Astrocyte (in vitro differentiated cells and primary cell): ENCODE measurements at regions not wholly inside any gene's neighbourhood (a gene's known extent, or its start where the extent isn't known, plus 50 kb on each side); places are given as distances from the start of the nearest gene placed in this dataset.

ENCODE experiments used
- DNase-seq: peaks from one replicate; pipeline ENCODE4 v3.0.0-alpha.2; 2010; ENCODE audit warnings: low read depth
- FAIRE-seq: peaks from 2 replicates; lab custom pipeline; 2011; peaks lifted over from hg19 to GRCh38; lab: Jason Lieb, UNC
- H2AFZ ChIP-seq: 2 replicates; pipeline ENCODE4 v1.6.0; 2012; ENCODE audit warnings: low read depth, low read length, inconsistent platforms
- H3K27ac ChIP-seq: 2 replicates; pipeline ENCODE4 v1.5.1; 2011; ENCODE audit warnings: low read depth, low read length, inconsistent platforms
- H3K27me3 ChIP-seq: 2 replicates; pipeline ENCODE4 v1.6.0; 2011; ENCODE audit warnings: low read length, inconsistent platforms; ENCODE audit not compliant: insufficient read depth
- H3K36me3 ChIP-seq: 2 replicates; pipeline ENCODE4 v1.5.1; 2011; ENCODE audit warnings: low read length, inconsistent platforms; ENCODE audit not compliant: insufficient read depth
- H3K4me1 ChIP-seq: 2 replicates; pipeline ENCODE4 v1.5.1; 2011; ENCODE audit warnings: low read length, inconsistent platforms; ENCODE audit not compliant: insufficient read depth
- H3K4me2 ChIP-seq: 2 replicates; pipeline ENCODE4 v1.6.0; 2012; ENCODE audit warnings: low read length, inconsistent platforms
- H3K4me3 ChIP-seq: 2 replicates; pipeline ENCODE4 v1.5.1; 2011; ENCODE audit warnings: low read depth, mild to moderate bottlenecking, low read length, inconsistent platforms; ENCODE audit not compliant: insufficient read depth
- H3K79me2 ChIP-seq: 2 replicates; pipeline ENCODE4 v1.6.0; 2012; ENCODE audit warnings: mild to moderate bottlenecking, low read length, inconsistent platforms; ENCODE audit not compliant: insufficient read depth
- H3K9ac ChIP-seq: 2 replicates; pipeline ENCODE4 v1.6.0; 2012; ENCODE audit warnings: mild to moderate bottlenecking, low read length, inconsistent platforms
- H3K9me3 ChIP-seq: 2 replicates; pipeline ENCODE4 v1.5.1; 2012; ENCODE audit warnings: low read depth, mild to moderate bottlenecking, low read length, inconsistent platforms; ENCODE audit not compliant: insufficient read depth
- H4K20me1 ChIP-seq: 2 replicates; pipeline ENCODE4 v1.6.0; 2012; ENCODE audit warnings: low read length, inconsistent platforms; ENCODE audit not compliant: insufficient read depth
- H3K27ac Mint-ChIP-seq: one replicate; pipeline ENCODE4 v1.8.0; 2021; ENCODE audit warnings: mild to moderate bottlenecking, mixed read lengths; ENCODE audit not compliant: unreplicated experiment
- H3K27me3 Mint-ChIP-seq: one replicate; pipeline ENCODE4 v1.8.0; 2021; ENCODE audit warnings: low read depth, mixed read lengths; ENCODE audit not compliant: unreplicated experiment
- H3K36me3 Mint-ChIP-seq: one replicate; pipeline ENCODE4 v1.8.0; 2021; ENCODE audit warnings: low read depth, mixed read lengths; ENCODE audit not compliant: unreplicated experiment
- H3K4me1 Mint-ChIP-seq: one replicate; pipeline ENCODE4 v1.8.0; 2021; ENCODE audit warnings: low read depth, mixed read lengths; ENCODE audit not compliant: unreplicated experiment
- H3K4me3 Mint-ChIP-seq: one replicate; pipeline ENCODE4 v1.8.0; 2021; ENCODE audit warnings: mild to moderate bottlenecking, moderate library complexity, mixed read lengths; ENCODE audit not compliant: unreplicated experiment
- H3K9me3 Mint-ChIP-seq: one replicate; pipeline ENCODE4 v1.8.0; 2021; ENCODE audit warnings: mild to moderate bottlenecking, mixed read lengths; ENCODE audit not compliant: unreplicated experiment
- EZH2 ChIP-seq: IDR thresholded peaks from 2 replicates; pipeline ENCODE4 v1.6.1; 2012; ENCODE audit warnings: mild to moderate bottlenecking, low read length, inconsistent platforms; ENCODE audit not compliant: insufficient read depth
- TF ChIP-seq, protein P1 (sequence below): IDR thresholded peaks from 2 replicates; pipeline ENCODE4 v1.5.1; 2011; ENCODE audit warnings: low read depth, mild to moderate bottlenecking, inconsistent platforms, low read length, moderate library complexity; ENCODE audit not compliant: insufficient read depth

DNA sequence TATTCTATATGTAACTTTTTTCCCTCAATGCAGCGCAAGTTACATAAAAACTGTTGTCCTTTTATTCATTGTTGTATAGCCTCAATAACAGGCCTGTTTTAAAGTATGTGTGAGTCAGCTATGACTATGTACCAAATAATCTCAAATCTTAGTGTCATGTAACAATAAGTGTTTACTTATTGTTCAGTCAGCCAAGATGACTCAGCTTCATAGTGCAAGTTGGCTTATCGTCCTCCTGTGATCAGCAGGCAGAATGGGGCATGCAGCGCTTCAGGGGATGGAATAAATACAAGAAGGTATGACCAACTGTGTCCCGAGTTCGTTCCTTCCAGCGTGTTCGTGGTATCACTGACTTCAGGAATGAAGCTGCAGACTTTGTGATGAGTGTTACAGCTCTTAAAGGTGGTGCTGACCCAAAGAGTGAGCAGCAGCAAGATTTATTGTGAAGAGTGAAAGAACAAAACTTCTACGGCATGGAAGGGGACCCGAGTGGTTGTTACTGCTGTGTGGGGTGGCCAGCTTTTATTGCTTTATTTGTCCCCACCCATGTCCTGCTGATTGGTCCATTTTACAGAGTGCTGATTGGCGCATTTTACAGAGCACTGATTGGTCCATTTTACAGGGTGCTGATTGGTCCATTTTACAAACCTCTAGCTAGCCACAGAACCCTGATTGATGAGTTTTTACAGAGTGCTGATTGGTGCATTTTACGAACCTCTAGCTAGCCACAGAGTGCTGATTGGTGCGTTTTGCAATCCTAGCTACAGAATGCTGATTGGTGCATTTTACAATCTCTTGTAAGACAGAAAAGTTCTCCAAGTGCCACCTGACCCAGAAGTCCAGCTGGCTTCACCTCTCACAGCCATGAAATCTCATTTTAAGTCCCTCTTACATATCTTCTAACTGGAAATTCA lies 1016.0 kb downstream of the MCTP2 start:
- FAIRE-seq, result peak; percentile 100
- no peaks in the 10 kb centered on the region for H3K27me3 Mint-ChIP-seq
- H3K36me3 Mint-ChIP-seq, result no peaks in the 10 kb centered on the region
- no peaks in the 10 kb centered on the region for H3K27me3 ChIP-seq
- peak overlapping the region; percentile 26 for H3K4me3 ChIP-seq
- no peak overlapping the region for H3K9ac ChIP-seq
- H3K4me1 ChIP-seq, result no peaks in the 10 kb centered on the region
- H3K79me2 ChIP-seq, result no peaks in the 10 kb centered on the region
- H2AFZ ChIP-seq, result no peak overlapping the region
- no peaks in the 10 kb centered on the region for H4K20me1 ChIP-seq
- peak; percentile 98 for DNase-seq
- peak overlapping the region; percentile 24 for H3K27ac Mint-ChIP-seq
- H3K4me3 Mint-ChIP-seq, result no peak overlapping the region
- H3K4me1 Mint-ChIP-seq, result peaks cover 8% of the 10 kb centered on the region
- peaks cover 6% of the 10 kb centered on the region for H3K9me3 Mint-ChIP-seq
- H3K36me3 ChIP-seq, result no peaks in the 10 kb centered on the region
- H3K9me3 ChIP-seq, result no peaks in the 10 kb centered on the region
- peak overlapping the region; percentile 68 for H3K27ac ChIP-seq
- peak overlapping the region; percentile 75 for H3K4me2 ChIP-seq
- TF ChIP-seq EZH2, result no peak
- TF ChIP-seq, protein P1, sequence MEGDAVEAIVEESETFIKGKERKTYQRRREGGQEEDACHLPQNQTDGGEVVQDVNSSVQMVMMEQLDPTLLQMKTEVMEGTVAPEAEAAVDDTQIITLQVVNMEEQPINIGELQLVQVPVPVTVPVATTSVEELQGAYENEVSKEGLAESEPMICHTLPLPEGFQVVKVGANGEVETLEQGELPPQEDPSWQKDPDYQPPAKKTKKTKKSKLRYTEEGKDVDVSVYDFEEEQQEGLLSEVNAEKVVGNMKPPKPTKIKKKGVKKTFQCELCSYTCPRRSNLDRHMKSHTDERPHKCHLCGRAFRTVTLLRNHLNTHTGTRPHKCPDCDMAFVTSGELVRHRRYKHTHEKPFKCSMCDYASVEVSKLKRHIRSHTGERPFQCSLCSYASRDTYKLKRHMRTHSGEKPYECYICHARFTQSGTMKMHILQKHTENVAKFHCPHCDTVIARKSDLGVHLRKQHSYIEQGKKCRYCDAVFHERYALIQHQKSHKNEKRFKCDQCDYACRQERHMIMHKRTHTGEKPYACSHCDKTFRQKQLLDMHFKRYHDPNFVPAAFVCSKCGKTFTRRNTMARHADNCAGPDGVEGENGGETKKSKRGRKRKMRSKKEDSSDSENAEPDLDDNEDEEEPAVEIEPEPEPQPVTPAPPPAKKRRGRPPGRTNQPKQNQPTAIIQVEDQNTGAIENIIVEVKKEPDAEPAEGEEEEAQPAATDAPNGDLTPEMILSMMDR, result no peak

DNA sequence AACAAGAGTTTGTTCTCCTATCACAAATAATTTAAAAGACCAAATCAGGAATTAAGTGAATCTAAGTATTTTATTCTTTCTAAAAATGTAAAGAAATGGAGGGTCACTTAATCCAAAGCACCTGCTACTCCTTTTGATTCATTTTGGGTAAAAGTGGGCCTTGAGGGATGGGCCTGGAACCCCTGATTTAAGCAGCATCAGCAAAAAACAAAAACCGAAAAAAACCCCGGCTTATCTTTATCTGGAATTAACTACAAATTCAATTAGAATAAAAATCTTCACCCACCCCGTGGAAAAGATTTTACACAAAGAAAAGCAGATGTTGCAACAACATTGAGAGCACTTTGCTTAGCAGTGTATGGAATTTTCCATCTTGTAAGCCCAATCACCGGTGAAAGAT lies 1018.2 kb downstream of the MCTP2 start:
- H3K4me2 ChIP-seq, result no peak overlapping the region
- no peak overlapping the region for H3K27ac ChIP-seq
- FAIRE-seq (no peak), DNase-seq (no peak)
- H3K9ac ChIP-seq, result no peak overlapping the region
- Mint-ChIP-seq H3K27ac (no peak overlapping the region), H3K27me3 (no peaks in the 10 kb centered on the region), H3K4me1 (peaks cover 8% of the 10 kb centered on the region), H3K4me3 (no peak overlapping the region), H3K9me3 (peaks cover 3% of the 10 kb centered on the region), H3K36me3 (no peaks in the 10 kb centered on the region)
- TF ChIP-seq, protein P1, result no peak
- no peak for TF ChIP-seq EZH2
- no peaks in the 10 kb centered on the region for H3K79me2 ChIP-seq
- H3K36me3 ChIP-seq, result no peaks in the 10 kb centered on the region
- H3K9me3 ChIP-seq, result no peaks in the 10 kb centered on the region
- no peaks in the 10 kb centered on the region for H4K20me1 ChIP-seq
- no peaks in the 10 kb centered on the region for H3K27me3 ChIP-seq
- H3K4me1 ChIP-seq, result peaks cover 7% of the 10 kb centered on the region
- no peak overlapping the region for H2AFZ ChIP-seq
- no peak overlapping the region for H3K4me3 ChIP-seq

DNA sequence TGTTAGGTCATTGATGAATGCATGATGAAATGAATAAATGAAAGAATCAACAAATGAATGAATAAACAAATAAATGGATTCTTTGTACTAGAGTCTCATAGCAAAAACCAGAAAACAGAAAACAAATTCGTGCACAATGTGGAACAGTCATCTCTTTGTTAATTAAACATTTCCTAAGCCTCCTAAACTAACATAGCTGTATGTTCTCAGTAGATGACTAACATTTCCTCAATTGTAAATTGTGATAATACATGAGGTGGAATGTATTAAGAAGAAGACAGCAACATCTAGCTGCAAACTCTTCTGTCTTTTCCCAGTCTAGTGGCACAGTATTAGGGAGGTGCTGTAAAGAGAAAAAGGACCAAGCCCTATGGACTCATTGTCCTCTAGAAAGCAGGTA lies 1021.0 kb downstream of the MCTP2 start:
- Histone ChIP-seq H3K9ac (no peak overlapping the region), H3K4me3 (no peak overlapping the region), H4K20me1 (no peaks in the 10 kb centered on the region), H2AFZ (no peak overlapping the region), H3K36me3 (no peaks in the 10 kb centered on the region), H3K9me3 (no peaks in the 10 kb centered on the region), H3K27ac (no peak overlapping the region), H3K4me1 (peaks cover 7% of the 10 kb centered on the region), H3K4me2 (no peak overlapping the region), H3K27me3 (no peaks in the 10 kb centered on the region), H3K79me2 (no peaks in the 10 kb centered on the region)
- no peak for TF ChIP-seq EZH2
- TF ChIP-seq, protein P1, result no peak
- no peak for DNase-seq
- Mint-ChIP-seq H3K36me3 (no peaks in the 10 kb centered on the region), H3K4me3 (no peak overlapping the region), H3K4me1 (peaks cover 1% of the 10 kb centered on the region), H3K27ac (no peak overlapping the region), H3K27me3 (no peaks in the 10 kb centered on the region), H3K9me3 (peaks cover 3% of the 10 kb centered on the region)
- no peak for FAIRE-seq
